PC-9 (cell line): ENCODE measurements at regions not wholly inside any gene's neighbourhood (a gene's known extent, or its start where the extent isn't known, plus 50 kb on each side); places are given as distances from the start of the nearest gene placed in this dataset.

Experiments used
- EZH2 ChIP-seq: fragments of 200-600 bp; sonication (generic); IDR thresholded peaks from 2 replicates; pipeline ENCODE4 v1.8.0; 2017; ENCODE audit warnings: antibody characterized with exemption, low read depth
- TF ChIP-seq, protein P1 (sequence below): fragments of 200-600 bp; sonication (generic); conservative IDR thresholded peaks from 2 replicates; pipeline ENCODE4 v1.6.1; 2017; ENCODE audit warnings: mixed run types, antibody characterized with exemption, mild to moderate bottlenecking, moderate library complexity

- TF ChIP-seq EZH2: no peak
- TF ChIP-seq, protein P1, sequence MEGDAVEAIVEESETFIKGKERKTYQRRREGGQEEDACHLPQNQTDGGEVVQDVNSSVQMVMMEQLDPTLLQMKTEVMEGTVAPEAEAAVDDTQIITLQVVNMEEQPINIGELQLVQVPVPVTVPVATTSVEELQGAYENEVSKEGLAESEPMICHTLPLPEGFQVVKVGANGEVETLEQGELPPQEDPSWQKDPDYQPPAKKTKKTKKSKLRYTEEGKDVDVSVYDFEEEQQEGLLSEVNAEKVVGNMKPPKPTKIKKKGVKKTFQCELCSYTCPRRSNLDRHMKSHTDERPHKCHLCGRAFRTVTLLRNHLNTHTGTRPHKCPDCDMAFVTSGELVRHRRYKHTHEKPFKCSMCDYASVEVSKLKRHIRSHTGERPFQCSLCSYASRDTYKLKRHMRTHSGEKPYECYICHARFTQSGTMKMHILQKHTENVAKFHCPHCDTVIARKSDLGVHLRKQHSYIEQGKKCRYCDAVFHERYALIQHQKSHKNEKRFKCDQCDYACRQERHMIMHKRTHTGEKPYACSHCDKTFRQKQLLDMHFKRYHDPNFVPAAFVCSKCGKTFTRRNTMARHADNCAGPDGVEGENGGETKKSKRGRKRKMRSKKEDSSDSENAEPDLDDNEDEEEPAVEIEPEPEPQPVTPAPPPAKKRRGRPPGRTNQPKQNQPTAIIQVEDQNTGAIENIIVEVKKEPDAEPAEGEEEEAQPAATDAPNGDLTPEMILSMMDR: no peak
These were observed 226.6 kb upstream of the PITX2 start for GRCh38 chr4:110849461-110849860.
